Tibial nerve (tissue), 4 donors: ENCODE measurements at regions not wholly inside any gene's neighbourhood (a gene's known extent, or its start where the extent isn't known, plus 50 kb on each side); places are given as distances from the start of the nearest gene placed in this dataset.

Experiments
- DNase-seq, 2 donors: peaks; one replicate each; pipeline ENCODE4 v3.0.0-alpha.2; 2019; ENCODE audit warnings: low spot score in 2 of 2
- H3K27ac ChIP-seq, 4 donors: fragments of 200-600 bp; sonication (generic) in 3 of 4; one replicate each; pipeline ENCODE4 v1.5.1; 2017 to 2019; ENCODE audit warnings: mild to moderate bottlenecking in 1 of 4
- H3K27me3 ChIP-seq, 2 donors: fragments of 200-600 bp; sonication (generic) in 1 of 2; one replicate each; pipeline versions ENCODE4 v1.5.1 to v1.6.0; 2017 to 2019
- H3K36me3 ChIP-seq, 3 donors: fragments of 200-600 bp; sonication (generic); one replicate each; pipeline ENCODE4 v1.5.1; 2018 to 2019
- H3K4me1 ChIP-seq, 4 donors: fragments of 200-600 bp; sonication (generic) in 3 of 4; one replicate each; pipeline ENCODE4 v1.5.1; 2017 to 2019
- H3K4me3 ChIP-seq, 4 donors: fragments of 200-600 bp; sonication (generic) in 3 of 4; one replicate each; pipeline ENCODE4 v1.5.1; 2017 to 2019; ENCODE audit warnings: mild to moderate bottlenecking in 1 of 4, moderate library complexity in 1 of 4
- H3K9me3 ChIP-seq, 4 donors: fragments of 200-600 bp; sonication (generic) in 3 of 4; one replicate each; pipeline ENCODE4 v1.5.1; 2017 to 2019
- EP300 ChIP-seq, 2 donors: sonication (generic); formaldehyde crosslinking; IDR thresholded peaks; one replicate each; pipeline ENCODE4 v1.6.1; 2017; ENCODE audit warnings: antibody characterized with exemption in 2 of 2, mild to moderate bottlenecking in 1 of 2
- POLR2A ChIP-seq, 2 donors: fragments of 450-650 bp; IDR thresholded peaks; one replicate each; pipeline ENCODE4 v1.6.1; 2017; ENCODE audit warnings: antibody characterized with exemption in 2 of 2, mild to moderate bottlenecking in 2 of 2, moderate library complexity in 2 of 2
- WGBS, 2 donors: methylation state at CpG; one replicate each; pipeline ENCODE4 v1.1.5; 2018; 5-methylcytosine and 5-hydroxymethylcytosine counted together
- TF ChIP-seq, protein P1 (sequence below), 5 experiments: fragments of 200-600 bp in 3 of 5; fragments of 450-650 bp in 2 of 5; sonication (generic) in 3 of 5; IDR thresholded peaks; one replicate each; pipeline ENCODE4 v1.5.1; 2016 to 2019; ENCODE audit warnings: antibody characterized with exemption in 5 of 5, mild to moderate bottlenecking in 3 of 5, moderate library complexity in 2 of 5

DNA sequence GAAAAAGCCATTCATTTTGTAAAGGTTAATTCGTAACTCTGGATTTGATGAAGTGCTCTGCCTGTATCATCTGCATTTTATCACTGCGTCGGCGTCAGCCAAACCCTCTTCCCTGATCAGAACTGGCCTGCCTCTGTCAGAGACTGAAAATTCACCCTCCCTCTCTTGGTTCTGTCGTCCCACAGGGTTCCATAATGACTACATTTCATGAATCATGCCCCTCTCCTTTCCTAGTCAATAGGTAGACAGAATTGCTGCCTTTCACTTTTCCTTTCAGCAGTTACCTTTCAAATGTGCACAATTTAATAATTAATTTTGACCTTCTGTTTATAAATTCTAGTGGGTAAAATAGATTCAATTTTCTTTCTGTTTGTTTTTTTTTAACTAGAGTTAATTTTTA, 423.4 kb downstream of the RFC3 start:
- peaks cover 0 to 20% (median 4%) of the 10 kb centered on the region in 4 donors for H3K9me3 ChIP-seq
- no peaks in the 10 kb centered on the region for H3K36me3 ChIP-seq
- no peak overlapping the region for H3K27ac ChIP-seq
- 48 to 52% methylated on average over 5 of the region's 5 CpGs for WGBS, 2 donors
- H3K4me1 ChIP-seq = no peaks in the 10 kb centered on the region
- no peak for TF ChIP-seq POLR2A (IDR thresholded peaks at IDR 0.05)
- TF ChIP-seq, protein P1, sequence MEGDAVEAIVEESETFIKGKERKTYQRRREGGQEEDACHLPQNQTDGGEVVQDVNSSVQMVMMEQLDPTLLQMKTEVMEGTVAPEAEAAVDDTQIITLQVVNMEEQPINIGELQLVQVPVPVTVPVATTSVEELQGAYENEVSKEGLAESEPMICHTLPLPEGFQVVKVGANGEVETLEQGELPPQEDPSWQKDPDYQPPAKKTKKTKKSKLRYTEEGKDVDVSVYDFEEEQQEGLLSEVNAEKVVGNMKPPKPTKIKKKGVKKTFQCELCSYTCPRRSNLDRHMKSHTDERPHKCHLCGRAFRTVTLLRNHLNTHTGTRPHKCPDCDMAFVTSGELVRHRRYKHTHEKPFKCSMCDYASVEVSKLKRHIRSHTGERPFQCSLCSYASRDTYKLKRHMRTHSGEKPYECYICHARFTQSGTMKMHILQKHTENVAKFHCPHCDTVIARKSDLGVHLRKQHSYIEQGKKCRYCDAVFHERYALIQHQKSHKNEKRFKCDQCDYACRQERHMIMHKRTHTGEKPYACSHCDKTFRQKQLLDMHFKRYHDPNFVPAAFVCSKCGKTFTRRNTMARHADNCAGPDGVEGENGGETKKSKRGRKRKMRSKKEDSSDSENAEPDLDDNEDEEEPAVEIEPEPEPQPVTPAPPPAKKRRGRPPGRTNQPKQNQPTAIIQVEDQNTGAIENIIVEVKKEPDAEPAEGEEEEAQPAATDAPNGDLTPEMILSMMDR (IDR thresholded peaks at IDR 0.05) = no peak
- no peak for TF ChIP-seq EP300 (IDR thresholded peaks at IDR 0.05)
- no peak for DNase-seq
- H3K4me3 ChIP-seq = no peak overlapping the region
- H3K27me3 ChIP-seq = no peaks in the 10 kb centered on the region

- no peak overlapping the region for H3K27ac ChIP-seq
- H3K4me3 ChIP-seq = no peak overlapping the region
- H3K4me1 ChIP-seq = no peaks in the 10 kb centered on the region
- TF ChIP-seq EP300 (IDR thresholded peaks at IDR 0.05) (no peak), POLR2A (IDR thresholded peaks at IDR 0.05) (no peak)
- TF ChIP-seq, protein P1 (IDR thresholded peaks at IDR 0.05) = no peak
- no peaks in the 10 kb centered on the region for H3K36me3 ChIP-seq
- H3K9me3 ChIP-seq = peaks cover 0 to 8% (median 2%) of the 10 kb centered on the region in 4 donors
- no peak for DNase-seq
- WGBS, 2 donors = 62 to 91% methylated on average over 3 of the region's 3 CpGs
- no peaks in the 10 kb centered on the region for H3K27me3 ChIP-seq
Observed at GRCh38 chr13:34243403-34243802, 425.5 kb downstream of the RFC3 start.

- no peak for DNase-seq
Observed at GRCh38 chr13:34246511-34246910, 428.6 kb downstream of the RFC3 start.

DNA sequence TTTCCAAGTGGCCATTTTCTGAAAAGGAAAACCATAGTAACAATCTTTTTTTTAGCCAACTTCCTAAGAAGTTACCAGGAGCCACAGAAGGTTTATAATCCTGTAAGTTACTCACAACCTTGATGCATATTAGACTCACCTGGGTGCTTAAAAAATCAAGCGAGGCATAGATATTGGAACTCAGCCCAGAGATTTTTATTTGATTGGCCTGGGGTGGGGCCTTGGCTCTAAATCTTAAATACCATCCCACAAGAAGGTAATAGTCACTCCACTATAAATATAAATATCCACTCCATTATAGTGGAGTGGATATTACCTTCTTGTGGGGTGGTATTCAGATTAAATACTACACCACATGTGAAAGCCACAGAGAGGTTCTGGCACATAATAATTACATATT, 429.6 kb downstream of the RFC3 start:
- Histone ChIP-seq H3K9me3 (no peaks in the 10 kb centered on the region), H3K27ac (no peak overlapping the region), H3K4me3 (no peak overlapping the region), H3K4me1 (no peaks in the 10 kb centered on the region), H3K27me3 (no peaks in the 10 kb centered on the region), H3K36me3 (no peaks in the 10 kb centered on the region)
- DNase-seq = no peak
- WGBS, 2 donors = 85 to 96% methylated on average over 1 of the region's 1 CpG
- TF ChIP-seq, protein P1 (IDR thresholded peaks at IDR 0.05) = no peak
- TF ChIP-seq POLR2A (IDR thresholded peaks at IDR 0.05) (no peak), EP300 (IDR thresholded peaks at IDR 0.05) (no peak)

More at GRCh38 chr13:34246511-34246910, 428.6 kb downstream of the RFC3 start:
- no peaks in the 10 kb centered on the region for H3K36me3 ChIP-seq
- H3K27me3 ChIP-seq = no peaks in the 10 kb centered on the region
- WGBS, 2 donors = 87 to 98% methylated on average over 2 of the region's 2 CpGs
- H3K4me1 ChIP-seq = no peaks in the 10 kb centered on the region
- H3K4me3 ChIP-seq = no peak overlapping the region
- H3K27ac ChIP-seq = no peak overlapping the region
- no peaks in the 10 kb centered on the region for H3K9me3 ChIP-seq
- TF ChIP-seq POLR2A (IDR thresholded peaks at IDR 0.05) = no peak
- TF ChIP-seq, protein P1 (IDR thresholded peaks at IDR 0.05) = no peak
- no peak for TF ChIP-seq EP300 (IDR thresholded peaks at IDR 0.05)

- Histone ChIP-seq H3K27ac (no peak overlapping the region), H3K9me3 (peaks cover 0 to 2% (median 0%) of the 10 kb centered on the region in 4 donors), H3K27me3 (no peaks in the 10 kb centered on the region), H3K36me3 (no peaks in the 10 kb centered on the region), H3K4me1 (no peaks in the 10 kb centered on the region), H3K4me3 (no peak overlapping the region)
- TF ChIP-seq, protein P1 (IDR thresholded peaks at IDR 0.05) = no peak
- TF ChIP-seq POLR2A (IDR thresholded peaks at IDR 0.05) = no peak
- no peak for TF ChIP-seq EP300 (IDR thresholded peaks at IDR 0.05)
- 63 to 70% methylated on average over 3 of the region's 3 CpGs for WGBS, 2 donors
- DNase-seq = no peak
Observed at GRCh38 chr13:34249546-34250039, 431.6 kb downstream of the RFC3 start.
